B cell (primary cell): ENCODE measurements at regions not wholly inside any gene's neighbourhood (a gene's known extent, or its start where the extent isn't known, plus 50 kb on each side); places are given as distances from the start of the nearest gene placed in this dataset.

Source experiments
- CTCF ChIP-seq: fragments of 200-600 bp; IDR thresholded peaks from one replicate; pipeline ENCODE4 v1.8.0; 2022; ENCODE audit warnings: antibody characterized with exemption, mild to moderate bottlenecking
- EZH2 ChIP-seq: IDR thresholded peaks from 2 replicates; pipeline ENCODE4 v1.6.1; 2012; ENCODE audit warnings: borderline replicate concordance, low read depth, mild to moderate bottlenecking, moderate library complexity, low read length; ENCODE audit not compliant: insufficient read depth, poor library complexity, severe bottlenecking

- TF ChIP-seq EZH2 (no peak), CTCF (no peak)
Observed at GRCh38 chr11:106495046-106495445, 417.6 kb downstream of the AASDHPPT start.
